ENCODE measurements at regions not wholly inside any gene's neighbourhood (a gene's known extent, or its start where the extent isn't known, plus 50 kb on each side); places are given as distances from the start of the nearest gene placed in this dataset.

DNA sequence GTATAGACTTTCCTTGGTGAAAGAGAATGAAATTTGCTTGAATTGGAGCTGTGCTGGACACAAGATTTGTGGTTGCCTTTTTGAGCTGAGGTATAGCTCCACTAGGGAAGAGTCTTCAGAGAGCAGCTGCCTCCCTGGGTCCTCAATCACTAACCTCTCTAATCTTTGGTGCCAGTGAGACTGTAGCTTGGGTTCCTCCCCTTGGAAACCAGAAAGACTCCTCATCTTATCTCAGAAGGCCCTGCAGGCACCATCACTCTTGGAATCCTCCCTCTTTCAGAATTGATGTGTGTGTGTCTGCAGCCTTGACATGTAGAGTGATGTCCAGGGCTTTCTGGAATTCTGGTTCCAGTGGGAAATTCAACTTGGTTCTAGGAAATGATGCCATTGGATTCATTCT lies 426.5 kb downstream of the RPS24 start:
- Histone ChIP-seq H3K27ac (ENCODE audit: low read depth in 2 of 2, low read length in 1 of 2) (no peak overlapping the region), H3K9me2 (no peaks in the 10 kb centered on the region), H2AFZ (ENCODE audit: low read depth) (no peak overlapping the region), H3K27me3 (ENCODE audit: insufficient read depth) (no peaks in the 10 kb centered on the region), H3K36me3 (replicated peaks in 1 of 2; ENCODE audit: control insufficient read depth in 1 of 2, insufficient read depth in 2 of 2, low read length in 1 of 2) (no peaks in the 10 kb centered on the region), H3K9me3 (no peaks in the 10 kb centered on the region), H3K4me1 (ENCODE audit: control insufficient read depth in 1 of 2, insufficient read depth in 2 of 2, low read depth in 1 of 2, low read length in 1 of 2) (peaks cover 0 to 27% of the 10 kb centered on the region in 2 experiments), H3K4me3 (ENCODE audit: low read depth in 2 of 2, low read length in 1 of 2) (no peak overlapping the region), H3F3A (replicated peaks; ENCODE audit: insufficient read depth) (peaks cover 10% of the 10 kb centered on the region), H3K9ac (no peak overlapping the region), H3K79me2 (ENCODE audit: insufficient read depth) (no peaks in the 10 kb centered on the region), H4K20me1 (ENCODE audit: insufficient read depth) (no peaks in the 10 kb centered on the region), H3K4me2 (no peak overlapping the region)
- no peak for DNase-seq
- CTCF ChIA-PET = interaction anchor here (0.9 to 1.0 kb wide), 3 partner anchors 9 to 156 kb away, joined by 3 read pairs; no protein-coding TSS in a partner anchor
- TF ChIP-seq, protein P1, sequence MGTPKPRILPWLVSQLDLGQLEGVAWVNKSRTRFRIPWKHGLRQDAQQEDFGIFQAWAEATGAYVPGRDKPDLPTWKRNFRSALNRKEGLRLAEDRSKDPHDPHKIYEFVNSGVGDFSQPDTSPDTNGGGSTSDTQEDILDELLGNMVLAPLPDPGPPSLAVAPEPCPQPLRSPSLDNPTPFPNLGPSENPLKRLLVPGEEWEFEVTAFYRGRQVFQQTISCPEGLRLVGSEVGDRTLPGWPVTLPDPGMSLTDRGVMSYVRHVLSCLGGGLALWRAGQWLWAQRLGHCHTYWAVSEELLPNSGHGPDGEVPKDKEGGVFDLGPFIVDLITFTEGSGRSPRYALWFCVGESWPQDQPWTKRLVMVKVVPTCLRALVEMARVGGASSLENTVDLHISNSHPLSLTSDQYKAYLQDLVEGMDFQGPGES (IDR thresholded peaks at IDR 0.05; ENCODE audit: low read depth, low read length) = no peak
- TF ChIP-seq, protein P2, sequence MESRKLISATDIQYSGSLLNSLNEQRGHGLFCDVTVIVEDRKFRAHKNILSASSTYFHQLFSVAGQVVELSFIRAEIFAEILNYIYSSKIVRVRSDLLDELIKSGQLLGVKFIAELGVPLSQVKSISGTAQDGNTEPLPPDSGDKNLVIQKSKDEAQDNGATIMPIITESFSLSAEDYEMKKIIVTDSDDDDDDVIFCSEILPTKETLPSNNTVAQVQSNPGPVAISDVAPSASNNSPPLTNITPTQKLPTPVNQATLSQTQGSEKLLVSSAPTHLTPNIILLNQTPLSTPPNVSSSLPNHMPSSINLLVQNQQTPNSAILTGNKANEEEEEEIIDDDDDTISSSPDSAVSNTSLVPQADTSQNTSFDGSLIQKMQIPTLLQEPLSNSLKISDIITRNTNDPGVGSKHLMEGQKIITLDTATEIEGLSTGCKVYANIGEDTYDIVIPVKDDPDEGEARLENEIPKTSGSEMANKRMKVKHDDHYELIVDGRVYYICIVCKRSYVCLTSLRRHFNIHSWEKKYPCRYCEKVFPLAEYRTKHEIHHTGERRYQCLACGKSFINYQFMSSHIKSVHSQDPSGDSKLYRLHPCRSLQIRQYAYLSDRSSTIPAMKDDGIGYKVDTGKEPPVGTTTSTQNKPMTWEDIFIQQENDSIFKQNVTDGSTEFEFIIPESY (IDR thresholded peaks at IDR 0.05; ENCODE audit: borderline replicate concordance, low read depth) = no peak
- no peak for TF ChIP-seq NFIC (IDR thresholded peaks at IDR 0.05; ENCODE audit: borderline replicate concordance)
- TF ChIP-seq RAD21 (IDR thresholded peaks at IDR 0.05; ENCODE audit: low read length) = no peak
- TF ChIP-seq, protein P3, sequence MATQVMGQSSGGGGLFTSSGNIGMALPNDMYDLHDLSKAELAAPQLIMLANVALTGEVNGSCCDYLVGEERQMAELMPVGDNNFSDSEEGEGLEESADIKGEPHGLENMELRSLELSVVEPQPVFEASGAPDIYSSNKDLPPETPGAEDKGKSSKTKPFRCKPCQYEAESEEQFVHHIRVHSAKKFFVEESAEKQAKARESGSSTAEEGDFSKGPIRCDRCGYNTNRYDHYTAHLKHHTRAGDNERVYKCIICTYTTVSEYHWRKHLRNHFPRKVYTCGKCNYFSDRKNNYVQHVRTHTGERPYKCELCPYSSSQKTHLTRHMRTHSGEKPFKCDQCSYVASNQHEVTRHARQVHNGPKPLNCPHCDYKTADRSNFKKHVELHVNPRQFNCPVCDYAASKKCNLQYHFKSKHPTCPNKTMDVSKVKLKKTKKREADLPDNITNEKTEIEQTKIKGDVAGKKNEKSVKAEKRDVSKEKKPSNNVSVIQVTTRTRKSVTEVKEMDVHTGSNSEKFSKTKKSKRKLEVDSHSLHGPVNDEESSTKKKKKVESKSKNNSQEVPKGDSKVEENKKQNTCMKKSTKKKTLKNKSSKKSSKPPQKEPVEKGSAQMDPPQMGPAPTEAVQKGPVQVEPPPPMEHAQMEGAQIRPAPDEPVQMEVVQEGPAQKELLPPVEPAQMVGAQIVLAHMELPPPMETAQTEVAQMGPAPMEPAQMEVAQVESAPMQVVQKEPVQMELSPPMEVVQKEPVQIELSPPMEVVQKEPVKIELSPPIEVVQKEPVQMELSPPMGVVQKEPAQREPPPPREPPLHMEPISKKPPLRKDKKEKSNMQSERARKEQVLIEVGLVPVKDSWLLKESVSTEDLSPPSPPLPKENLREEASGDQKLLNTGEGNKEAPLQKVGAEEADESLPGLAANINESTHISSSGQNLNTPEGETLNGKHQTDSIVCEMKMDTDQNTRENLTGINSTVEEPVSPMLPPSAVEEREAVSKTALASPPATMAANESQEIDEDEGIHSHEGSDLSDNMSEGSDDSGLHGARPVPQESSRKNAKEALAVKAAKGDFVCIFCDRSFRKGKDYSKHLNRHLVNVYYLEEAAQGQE (IDR thresholded peaks at IDR 0.05; ENCODE audit: low read depth, low read length) = no peak
- TF ChIP-seq FOSL2 (IDR thresholded peaks at IDR 0.05; ENCODE audit: borderline replicate concordance, low read depth) = no peak
- TF ChIP-seq GATA2 (CRISPR knock-in tag; IDR thresholded peaks at IDR 0.05) = no peak
- no peak for TF ChIP-seq SMC3 (IDR thresholded peaks at IDR 0.05; ENCODE audit: low read depth, low read length)
- TF ChIP-seq, protein P4, sequence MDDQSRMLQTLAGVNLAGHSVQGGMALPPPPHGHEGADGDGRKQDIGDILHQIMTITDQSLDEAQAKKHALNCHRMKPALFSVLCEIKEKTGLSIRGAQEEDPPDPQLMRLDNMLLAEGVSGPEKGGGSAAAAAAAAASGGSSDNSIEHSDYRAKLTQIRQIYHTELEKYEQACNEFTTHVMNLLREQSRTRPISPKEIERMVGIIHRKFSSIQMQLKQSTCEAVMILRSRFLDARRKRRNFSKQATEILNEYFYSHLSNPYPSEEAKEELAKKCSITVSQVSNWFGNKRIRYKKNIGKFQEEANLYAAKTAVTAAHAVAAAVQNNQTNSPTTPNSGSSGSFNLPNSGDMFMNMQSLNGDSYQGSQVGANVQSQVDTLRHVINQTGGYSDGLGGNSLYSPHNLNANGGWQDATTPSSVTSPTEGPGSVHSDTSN (IDR thresholded peaks at IDR 0.05) = no peak
- TF ChIP-seq, protein P5, sequence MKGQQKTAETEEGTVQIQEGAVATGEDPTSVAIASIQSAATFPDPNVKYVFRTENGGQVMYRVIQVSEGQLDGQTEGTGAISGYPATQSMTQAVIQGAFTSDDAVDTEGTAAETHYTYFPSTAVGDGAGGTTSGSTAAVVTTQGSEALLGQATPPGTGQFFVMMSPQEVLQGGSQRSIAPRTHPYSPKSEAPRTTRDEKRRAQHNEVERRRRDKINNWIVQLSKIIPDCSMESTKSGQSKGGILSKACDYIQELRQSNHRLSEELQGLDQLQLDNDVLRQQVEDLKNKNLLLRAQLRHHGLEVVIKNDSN (IDR thresholded peaks at IDR 0.05; ENCODE audit: borderline replicate concordance, low read depth) = no peak
- TF ChIP-seq JUND (IDR thresholded peaks at IDR 0.05) = no peak
- no peak for TF ChIP-seq RCOR1 (IDR thresholded peaks at IDR 0.05; ENCODE audit: low read length)
- POLR2A ChIA-PET = interaction anchor here (0.7 kb wide), 1 partner anchor 13 kb away, joined by 3 read pairs; no protein-coding TSS in a partner anchor
